GM12875 (cell line): ENCODE measurements at regions not wholly inside any gene's neighbourhood (a gene's known extent, or its start where the extent isn't known, plus 50 kb on each side); places are given as distances from the start of the nearest gene placed in this dataset.

ENCODE experiments used
- H3K4me3 ChIP-seq: one replicate; pipeline ENCODE4 v1.5.1; 2011; ENCODE audit warnings: low read depth, low read length, control low read depth
- CTCF ChIP-seq: IDR thresholded peaks from 2 replicates; pipeline ENCODE4 v1.5.1; 2011; ENCODE audit warnings: low read depth, mild to moderate bottlenecking, control low read depth, inconsistent platforms, low read length, moderate library complexity, borderline replicate concordance; ENCODE audit not compliant: insufficient read depth

GRCh38 chr1:163933437-163933836, 611.7 kb downstream of the NUF2 start:
- no peak overlapping the region for H3K4me3 ChIP-seq
- TF ChIP-seq CTCF: no peak

- H3K4me3 ChIP-seq: no peak overlapping the region
- no peak for TF ChIP-seq CTCF
These were observed 614.1 kb downstream of the NUF2 start for GRCh38 chr1:163935738-163936374.

GRCh38 chr1:163959622-163960021, 599.4 kb upstream of the PBX1 start:
- no peak for TF ChIP-seq CTCF
- no peak overlapping the region for H3K4me3 ChIP-seq

- TF ChIP-seq CTCF: no peak
- no peak overlapping the region for H3K4me3 ChIP-seq
These were observed 588.8 kb upstream of the PBX1 start for GRCh38 chr1:163970151-163970550.

GRCh38 chr1:163970699-163971098, 588.3 kb upstream of the PBX1 start:
- TF ChIP-seq CTCF: no peak
- H3K4me3 ChIP-seq: no peak overlapping the region

- no peak overlapping the region for H3K4me3 ChIP-seq
- TF ChIP-seq CTCF: no peak
These were observed 585.4 kb upstream of the PBX1 start for GRCh38 chr1:163973586-163973985.

GRCh38 chr1:163974120-163974519, 584.9 kb upstream of the PBX1 start:
- no peak for TF ChIP-seq CTCF
- no peak overlapping the region for H3K4me3 ChIP-seq
